GM03348 (cell line): ENCODE measurements at regions not wholly inside any gene's neighbourhood (a gene's known extent, or its start where the extent isn't known, plus 50 kb on each side); places are given as distances from the start of the nearest gene placed in this dataset.

Experiments used
- DNase-seq: peaks from one replicate; pipeline ENCODE4 v3.0.0; 2012; ENCODE audit warnings: low spot score

DNA sequence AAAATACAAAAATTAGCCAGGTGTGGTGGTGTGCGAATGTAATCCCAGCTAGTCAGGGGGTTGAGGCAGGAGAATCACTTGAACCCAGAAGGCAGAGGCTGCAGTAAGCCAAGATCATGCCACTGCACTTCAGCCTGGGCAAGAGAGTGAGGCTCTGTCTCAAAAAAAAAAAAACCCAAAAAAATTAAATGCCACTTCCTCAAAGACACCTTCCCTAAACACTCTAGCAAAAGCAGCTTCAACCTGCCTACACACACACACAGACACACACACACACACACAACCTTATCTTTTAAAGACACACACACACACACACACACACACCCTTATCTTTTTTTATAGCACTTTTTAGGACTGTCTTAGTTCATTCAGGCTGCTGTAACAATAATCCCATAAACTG is 201.7 kb upstream of the PSMD7 start:
- DNase-seq, result no peak

DNA sequence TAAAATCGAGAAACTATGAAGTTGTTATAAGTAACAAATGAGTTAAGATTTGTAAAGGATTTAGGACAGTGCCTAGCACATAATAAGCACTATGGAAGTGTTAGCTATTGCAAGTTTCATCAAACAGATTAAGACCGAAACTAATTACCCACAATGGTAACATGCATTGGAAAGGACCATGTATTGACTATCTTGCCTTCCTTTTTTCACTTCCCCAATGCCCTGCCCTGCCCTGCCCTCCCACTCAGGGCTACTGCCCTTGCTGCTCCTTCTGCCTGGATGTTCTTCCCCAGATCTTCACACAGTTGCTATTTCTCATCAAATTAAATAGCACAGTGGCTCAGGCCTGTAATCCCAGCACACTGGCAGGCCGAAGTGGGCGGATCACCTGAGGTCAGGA is 202.1 kb upstream of the PSMD7 start:
- DNase-seq, result no peak

DNA sequence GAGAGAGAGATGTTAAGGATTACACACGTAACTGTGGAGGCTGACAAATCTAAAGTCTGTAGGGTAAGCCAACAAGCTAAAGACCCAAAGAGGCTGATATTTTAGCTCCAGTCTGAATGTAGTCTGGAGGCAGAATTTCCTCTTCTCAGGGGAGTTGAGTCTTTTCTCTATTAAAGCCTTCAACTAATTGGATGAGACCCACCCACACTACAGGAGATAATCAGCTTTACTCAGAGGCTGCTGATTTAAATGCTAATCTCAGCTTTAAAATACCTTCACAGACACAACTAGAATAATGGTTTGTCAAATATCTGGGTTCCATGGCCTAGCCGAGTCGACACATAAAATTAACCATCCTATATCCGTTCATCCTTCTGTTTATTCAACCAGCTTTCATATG is 204.3 kb upstream of the PSMD7 start:
- no peak for DNase-seq

DNA sequence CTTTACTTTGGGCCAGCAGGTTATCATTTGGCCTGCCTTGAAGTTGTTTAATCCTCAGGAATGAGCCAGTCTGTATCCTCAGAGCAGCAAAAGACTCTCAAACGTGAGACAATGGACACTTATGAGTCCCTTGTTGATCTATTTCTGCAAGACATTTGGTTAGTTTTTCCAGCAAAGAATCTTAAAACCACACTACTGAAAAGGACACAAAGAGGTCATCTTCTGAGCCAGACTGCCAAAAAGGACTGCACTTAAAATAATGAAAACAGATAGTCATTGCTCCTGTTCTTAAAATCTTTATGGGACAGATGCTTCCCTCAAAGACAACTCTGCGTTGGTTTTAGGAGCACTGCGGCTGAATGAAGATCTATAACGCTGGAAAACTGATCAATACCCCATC is 205.7 kb upstream of the PSMD7 start:
- no peak for DNase-seq

DNA sequence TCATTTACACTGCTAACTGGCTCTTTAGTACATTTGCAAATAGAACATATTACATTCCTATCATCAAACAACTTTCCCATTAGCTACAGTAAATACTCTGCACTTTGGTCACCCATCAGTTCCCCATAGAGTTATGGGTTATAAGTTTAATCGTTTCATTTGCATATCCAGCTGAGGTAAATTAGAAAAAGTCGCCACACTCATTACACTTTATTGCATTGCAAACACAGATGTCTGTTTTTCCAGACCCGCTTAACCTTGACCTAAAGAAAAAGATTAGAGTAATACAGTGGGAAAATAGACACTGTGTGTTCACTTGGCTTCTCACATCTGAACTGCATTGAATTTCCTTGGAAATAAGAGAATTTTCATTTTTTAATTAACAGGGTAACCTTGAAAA is 213.1 kb upstream of the PSMD7 start:
- no peak for DNase-seq

DNA sequence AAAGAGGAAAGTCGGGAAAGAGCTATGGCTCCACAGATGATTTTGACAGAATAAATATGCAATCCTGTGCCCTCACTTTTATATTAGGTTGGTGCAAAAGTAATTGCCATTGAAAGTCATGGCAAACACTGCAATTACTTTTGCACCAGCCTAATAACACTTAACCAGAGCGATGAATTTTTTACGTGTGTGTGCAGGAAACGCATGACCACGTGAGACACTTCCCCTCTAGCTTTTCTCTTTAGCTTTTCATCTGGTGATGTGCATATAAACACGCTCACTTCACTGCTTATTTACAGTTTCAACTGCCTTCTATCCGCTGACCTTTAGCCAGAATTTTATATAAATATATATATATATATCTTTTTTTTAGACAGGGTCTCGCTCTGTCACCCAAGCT is 216.3 kb upstream of the PSMD7 start:
- no peak for DNase-seq

DNA sequence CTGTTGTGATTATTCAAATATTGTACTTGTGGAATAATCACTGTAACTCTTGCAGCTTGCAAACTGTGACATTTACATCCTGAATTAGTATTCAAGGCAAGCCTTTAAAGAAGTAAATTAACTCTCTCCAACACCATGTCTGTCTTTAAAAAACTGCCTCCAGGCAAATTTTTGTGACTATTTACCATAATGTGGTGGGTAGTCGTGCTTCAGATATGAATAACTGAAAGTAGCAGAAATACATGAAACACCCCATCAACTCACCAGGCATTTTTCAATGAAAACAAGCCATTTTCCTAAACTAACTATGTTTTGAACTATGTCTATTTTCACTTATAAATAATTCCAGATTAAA is 217.4 kb upstream of the PSMD7 start:
- DNase-seq, result no peak

DNA sequence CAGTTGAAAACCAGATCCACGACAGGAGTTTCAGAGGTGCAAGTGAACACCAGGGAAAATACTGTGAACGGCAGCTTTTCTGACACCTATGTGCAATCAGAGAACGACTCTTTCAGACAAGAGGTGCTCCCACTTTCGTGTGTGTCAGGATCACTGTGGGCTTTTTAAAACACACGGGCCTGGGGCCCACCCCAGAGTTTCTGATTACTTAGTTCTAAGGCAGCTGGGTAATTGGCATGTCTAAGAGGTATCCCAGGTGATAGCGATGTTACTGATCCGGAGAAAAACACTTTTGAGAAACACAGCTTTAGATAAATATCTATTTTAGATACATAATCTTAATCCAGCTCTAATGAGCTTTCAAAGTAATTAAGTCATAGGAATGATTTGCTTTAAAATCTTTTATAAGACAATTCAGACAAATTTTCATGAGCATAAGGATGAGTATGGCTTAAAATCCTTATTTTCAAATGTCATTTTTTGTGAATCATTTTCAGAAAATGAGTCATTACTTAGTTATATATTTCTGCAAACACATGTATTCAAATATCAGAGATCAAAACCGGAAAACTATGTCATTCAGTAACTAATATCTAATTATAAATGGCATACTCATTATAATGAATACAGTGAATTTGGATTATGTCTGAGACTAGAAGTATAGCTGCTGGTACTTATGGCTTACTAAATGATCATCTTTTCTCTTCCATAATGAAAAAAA is 217.9 kb upstream of the PSMD7 start:
- DNase-seq, result no peak

DNA sequence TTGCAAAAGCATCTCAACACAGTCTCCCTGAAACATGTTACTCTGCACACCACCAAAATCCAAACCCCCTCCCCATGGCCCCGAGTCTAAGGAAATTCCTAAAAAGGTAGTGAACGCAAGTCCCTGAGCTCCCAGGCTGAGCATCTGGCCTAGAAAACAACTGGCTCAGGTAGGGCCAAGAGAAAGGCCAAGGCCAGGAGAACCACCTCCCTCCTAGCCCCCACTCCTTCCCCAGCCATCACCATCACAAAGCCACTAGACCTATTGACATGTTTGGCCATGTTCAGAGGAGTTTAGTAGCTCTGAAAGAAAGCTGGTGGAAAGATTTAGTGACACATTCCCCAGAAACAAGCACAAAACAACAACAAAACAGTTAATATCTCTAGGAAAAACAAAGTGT is 220.0 kb upstream of the PSMD7 start:
- no peak for DNase-seq

DNA sequence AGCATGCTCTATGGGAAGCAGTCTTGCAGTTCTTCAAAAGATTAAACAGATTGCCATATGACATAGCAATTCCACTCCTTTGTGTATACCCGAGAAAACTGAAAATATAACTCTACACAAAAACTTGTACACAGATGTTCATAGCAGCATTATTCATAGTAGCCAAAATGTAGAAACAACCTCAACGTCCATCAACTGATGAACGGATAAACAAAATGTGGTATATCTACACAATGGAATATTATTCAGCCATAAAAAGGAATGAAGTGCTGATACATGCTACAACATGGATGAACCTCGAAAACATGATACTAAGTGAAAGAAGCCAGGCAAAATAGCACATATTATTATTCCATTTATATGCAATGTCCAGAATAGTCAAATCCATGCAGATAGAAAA is 221.2 kb upstream of the PSMD7 start:
- DNase-seq, result no peak

DNA sequence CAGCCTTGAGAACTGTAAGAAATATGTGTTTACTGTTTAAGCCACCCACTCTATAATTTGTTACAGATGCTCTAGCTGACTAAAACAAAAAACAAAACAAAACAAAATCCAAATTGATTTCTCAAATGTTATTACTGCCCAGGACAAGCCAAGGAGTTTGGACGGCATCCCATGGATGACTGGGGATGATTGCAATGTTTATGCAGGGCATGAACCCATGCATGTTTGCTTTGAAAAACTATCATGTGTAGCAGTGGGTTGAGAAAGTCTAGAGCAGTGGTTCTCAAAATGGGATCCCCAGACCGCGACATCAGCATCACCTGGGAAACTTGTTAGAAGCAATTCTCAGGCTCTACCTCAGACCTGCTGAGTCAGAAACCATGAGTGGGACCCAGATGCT is 223.2 kb upstream of the PSMD7 start:
- peak; percentile 11 for DNase-seq

DNA sequence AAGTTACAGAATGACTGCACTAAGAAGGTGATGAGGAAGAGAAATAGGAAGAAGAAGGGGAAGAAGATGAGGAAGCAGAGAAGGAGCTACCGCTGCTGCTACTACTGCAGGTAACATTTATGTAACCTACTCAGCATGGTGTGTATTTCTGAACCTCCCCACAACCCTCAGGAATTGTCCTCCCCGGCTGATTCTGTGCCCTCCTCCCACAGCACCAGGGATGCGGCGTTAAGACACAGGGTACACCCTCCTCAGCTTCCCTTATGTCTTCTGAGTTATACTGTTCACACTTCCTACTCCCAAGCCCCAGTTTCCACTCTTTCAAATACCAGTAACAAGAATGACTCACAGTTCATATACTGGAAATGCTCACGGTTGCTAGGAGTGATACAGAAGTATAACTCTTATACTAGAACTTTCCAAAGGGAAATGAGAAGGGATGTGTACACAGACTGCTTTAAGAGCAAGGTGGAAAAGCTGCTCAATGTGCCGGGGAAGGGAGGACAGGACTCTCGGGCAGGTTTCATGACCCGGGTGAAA is 224.5 kb upstream of the PSMD7 start:
- DNase-seq, result no peak

DNA sequence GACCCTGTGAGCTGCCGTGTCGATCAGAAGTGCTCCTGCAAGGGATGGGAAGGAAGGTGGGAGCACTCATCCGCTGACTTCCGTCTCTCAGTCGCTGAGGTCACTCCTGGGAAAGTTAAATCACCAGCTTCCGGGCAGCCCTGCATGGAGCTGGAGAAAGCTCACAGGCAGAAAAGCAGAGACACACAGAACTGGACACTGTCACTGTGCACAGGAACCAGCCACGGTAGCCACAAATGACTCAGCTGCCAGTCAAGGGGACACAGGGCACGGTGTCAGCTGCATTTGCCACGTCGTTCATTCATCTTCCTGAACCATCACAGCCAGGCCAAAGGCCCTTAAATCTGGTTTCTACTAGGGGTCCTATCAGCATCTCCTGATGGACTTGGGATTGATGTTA is 226.4 kb upstream of the PSMD7 start:
- DNase-seq, result no peak

DNA sequence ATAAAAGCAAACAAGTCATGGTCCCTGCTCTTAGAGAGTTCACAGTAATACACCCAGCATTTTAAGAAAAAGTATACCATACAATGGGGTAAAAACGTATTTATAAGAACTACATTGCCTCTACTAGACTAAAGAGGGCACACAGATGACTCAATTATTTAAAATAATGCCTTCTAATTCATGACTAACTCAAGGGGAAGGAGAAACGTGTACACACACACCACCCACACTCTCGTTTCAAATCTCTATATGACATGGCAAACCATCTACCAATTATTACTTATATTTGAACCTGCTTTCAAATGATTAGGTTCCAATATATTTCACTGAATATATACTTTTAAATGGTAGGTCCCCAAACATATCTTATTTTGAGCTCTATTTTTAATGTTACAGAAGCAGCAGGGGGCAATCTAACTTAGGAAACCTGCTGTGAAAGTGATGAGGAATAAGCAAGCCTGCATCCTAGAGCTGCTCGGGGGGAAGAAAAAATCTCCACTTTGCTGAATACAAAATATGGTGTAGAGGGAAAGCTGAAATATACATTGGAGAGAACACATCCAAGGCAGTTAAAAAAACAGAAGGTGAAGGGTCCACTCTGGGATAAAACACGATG is 232.4 kb upstream of the PSMD7 start:
- DNase-seq, result no peak

DNA sequence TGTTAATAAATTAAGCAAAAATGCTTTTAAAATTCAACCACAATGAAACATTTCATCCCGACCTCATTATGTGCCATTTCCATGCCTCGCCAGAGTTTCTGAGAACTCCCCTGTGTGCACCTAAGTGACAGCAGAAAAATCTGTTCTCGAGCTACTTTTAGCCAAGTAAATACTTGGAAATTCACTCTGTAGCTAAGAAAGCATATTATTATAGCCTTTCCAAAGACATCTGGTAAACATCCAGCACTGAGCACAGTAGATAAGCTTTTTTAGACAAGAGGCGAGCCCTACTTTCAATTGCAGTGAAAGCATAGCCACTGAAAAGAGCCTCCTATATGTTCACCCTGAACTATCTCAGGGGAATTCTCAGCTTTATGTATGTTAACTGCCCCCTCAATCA is 242.8 kb upstream of the PSMD7 start:
- DNase-seq, result no peak

DNA sequence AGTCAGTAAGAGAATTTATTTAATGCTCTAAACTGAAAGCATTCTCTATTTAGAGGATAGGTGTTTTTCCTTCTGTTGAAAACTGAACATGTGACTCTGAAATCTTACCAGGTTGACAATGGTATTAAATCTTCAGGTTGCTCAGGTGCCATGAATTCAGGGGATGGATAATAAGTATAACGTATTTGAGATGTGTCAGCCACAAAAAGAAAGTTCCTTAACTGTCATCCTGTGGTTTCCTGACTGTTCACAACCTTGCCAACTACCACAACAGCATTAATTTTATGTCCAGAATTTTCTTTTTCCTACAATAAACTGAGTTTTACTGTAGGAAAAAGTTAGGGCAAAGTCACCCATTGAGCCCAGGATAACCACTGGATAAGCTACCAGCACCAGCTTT is 243.3 kb upstream of the PSMD7 start:
- DNase-seq, result no peak

DNA sequence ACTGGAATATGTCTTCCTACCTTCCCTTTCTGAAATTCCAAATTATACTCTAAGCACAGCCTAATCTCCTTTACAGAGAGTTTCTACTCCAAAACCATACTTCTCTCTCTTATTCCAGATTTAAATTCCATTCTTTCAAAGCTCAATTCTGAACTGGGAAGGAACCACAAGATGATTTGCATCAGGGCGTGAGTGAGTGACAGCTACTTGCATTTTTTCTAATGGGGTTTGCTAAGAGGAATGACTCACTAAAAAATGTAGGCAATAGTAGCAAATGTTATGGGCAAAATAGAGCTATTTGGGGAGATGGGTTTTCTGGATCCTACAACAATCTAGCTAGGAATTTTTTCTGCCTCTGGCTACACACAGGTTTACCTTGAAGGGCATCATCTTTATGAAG is 244.6 kb upstream of the PSMD7 start:
- no peak for DNase-seq

DNA sequence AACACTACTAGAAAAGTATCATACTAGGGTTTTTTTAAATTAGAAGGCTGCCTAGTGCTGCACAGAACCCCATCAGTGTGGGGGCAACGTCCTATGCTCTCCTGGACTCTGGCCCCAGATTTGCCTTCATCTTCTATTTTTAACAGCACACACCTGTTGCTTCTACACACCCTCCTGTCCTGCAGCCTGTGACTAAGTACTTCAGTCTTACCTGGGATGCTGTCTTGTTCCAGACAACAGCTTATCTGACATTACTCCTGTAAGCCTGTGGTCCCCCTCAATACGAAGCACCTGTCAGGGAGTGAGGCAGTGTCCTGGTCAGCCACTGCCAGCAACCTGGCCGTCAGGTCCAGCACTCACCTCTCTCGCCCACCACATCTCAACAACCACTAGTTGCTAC is 247.6 kb upstream of the PSMD7 start:
- DNase-seq, result no peak

DNA sequence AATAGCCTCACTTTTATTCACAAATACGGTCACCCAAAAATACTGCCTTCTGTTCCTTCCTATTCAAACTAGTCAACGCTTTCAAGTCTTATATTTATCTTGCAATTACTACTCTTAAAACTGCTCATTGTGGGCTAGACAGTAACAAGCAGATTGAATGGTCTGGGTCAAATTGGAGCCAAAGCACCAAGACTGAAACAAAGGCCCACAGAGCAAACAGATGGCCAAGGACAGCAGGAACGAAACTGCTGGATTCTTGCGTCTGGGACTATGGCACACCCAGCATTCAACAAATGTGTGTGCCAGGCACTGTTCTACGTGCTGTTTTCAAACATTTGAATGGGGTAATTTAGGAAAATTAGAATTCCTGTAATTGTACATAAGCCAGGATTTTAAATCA is 250.1 kb upstream of the PSMD7 start:
- no peak for DNase-seq

DNA sequence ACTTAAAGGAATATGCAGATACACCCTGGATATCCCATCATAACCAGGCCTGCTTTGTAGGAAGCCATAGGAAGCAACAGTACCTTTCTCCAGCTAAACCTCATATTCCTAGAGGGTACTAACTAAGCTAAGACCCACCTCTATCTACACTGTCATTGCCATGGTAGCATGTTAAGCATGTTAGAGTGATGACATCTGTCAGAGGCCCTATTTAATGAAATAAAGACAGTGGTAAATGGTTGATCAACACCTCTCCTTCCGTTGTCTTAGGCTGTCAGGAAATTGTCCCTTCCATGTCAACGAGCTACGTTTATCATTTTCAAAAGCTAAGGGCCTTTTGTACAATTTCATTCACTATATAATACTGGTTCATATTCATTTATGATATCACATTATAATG is 251.1 kb upstream of the PSMD7 start:
- no peak for DNase-seq

DNA sequence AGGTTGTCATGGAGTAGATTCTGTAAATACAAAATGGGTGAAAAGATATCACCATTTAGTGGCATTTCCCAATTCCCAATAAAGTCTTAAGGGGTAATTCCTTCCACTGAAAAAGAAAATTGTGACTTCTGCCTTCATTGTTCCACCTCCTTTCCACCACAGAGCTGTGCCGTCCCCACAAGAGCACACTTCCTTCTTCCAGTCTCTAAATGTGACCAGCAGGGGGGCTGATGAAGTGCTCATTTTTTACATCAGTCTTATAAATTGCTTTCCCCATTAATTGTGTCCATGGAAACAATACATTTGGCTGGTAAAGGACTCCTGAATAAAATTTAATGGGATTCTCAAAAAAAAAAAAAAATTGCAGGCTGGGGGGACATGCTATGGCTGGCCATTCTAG is 260.8 kb upstream of the PSMD7 start:
- DNase-seq, result peak; percentile 12

DNA sequence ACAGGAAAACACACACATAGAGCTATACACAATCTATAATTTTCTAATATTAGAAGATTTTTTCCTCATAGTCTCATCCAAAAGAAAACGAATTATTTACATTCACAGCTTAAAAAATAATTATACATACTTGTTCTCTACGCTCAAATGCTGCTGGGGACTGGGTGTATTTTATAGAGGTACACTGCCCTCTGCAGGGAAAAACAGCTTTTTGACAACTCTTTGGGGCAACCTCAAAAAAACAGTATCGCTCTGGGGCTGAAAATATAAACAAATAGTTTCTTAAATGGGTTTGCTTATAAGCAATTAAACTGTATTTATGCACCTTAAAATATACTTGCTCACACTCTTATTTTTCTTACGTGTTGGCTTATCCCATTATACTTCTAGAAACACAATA is 261.8 kb upstream of the PSMD7 start:
- peak; percentile 46 for DNase-seq

DNA sequence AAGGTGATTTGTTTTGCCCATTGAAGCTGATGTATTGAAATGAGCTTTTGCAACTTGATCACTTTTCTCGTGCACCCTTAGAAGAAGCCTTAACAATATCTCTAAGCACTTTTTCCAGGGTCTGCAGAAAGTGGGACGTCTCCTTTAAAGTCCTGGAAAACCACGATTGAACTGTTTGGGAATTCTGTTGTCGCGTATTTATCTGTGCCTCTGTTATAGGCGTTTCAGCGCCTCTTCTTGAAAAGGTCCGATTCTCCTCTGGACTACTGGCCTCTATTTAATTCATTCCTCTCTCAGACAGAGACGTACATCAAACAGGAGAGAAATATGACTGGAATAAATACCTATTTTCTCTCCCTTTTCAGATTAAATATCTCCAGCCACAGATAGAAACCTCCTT is 262.4 kb upstream of the PSMD7 start:
- DNase-seq, result no peak

DNA sequence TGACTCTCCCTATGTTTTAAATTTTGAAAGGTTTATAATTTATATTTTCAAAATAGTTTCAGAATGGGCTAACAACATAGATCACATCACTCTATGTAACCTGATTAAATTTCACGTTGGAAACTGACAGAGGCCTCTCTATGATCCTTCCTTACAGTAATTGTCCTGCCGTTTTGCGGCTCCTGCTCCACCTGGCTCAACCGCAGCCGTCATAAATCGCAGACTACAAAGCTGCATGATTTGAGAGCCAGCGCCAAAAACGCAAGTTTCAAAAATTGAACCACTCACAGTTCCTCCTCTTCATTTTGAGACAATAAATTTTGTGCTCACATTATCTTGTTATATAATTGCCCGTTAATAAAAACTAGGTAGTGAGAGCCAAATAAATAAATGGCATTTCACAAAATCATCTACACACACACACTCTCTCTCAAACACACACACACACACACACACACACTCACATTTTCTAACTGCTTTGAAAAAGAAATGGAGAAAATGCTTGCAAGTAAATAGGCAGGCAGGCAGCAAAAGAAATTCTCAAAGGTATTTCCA is 263.1 kb upstream of the PSMD7 start:
- no peak for DNase-seq
